SU-DHL-6 (cell line): ENCODE measurements at regions not wholly inside any gene's neighbourhood (a gene's known extent, or its start where the extent isn't known, plus 50 kb on each side); places are given as distances from the start of the nearest gene placed in this dataset.

Source experiments
- CTCF ChIP-seq: fragments of 200-600 bp; sonication (generic); IDR thresholded peaks from one replicate; pipeline ENCODE4 v1.5.1; 2017; ENCODE audit warnings: antibody characterized with exemption, mild to moderate bottlenecking, low read length, moderate library complexity; ENCODE audit not compliant: insufficient read depth, poor library complexity, severe bottlenecking
- EZH2phosphoT487 ChIP-seq: fragments of 200-600 bp; sonication (generic), shearing (Covaris generic); conservative IDR thresholded peaks from 2 replicates; pipeline ENCODE4 v1.6.1; 2018; ENCODE audit warnings: mild to moderate bottlenecking, antibody characterized with exemption, low read length, moderate library complexity, mixed read lengths

GRCh38 chr10:36882781-36883180, 242.6 kb upstream of the ANKRD30A start:
- TF ChIP-seq EZH2phosphoT487 (no peak), CTCF (no peak)
